HEK293T (cell line): ENCODE measurements at regions not wholly inside any gene's neighbourhood (a gene's known extent, or its start where the extent isn't known, plus 50 kb on each side); places are given as distances from the start of the nearest gene placed in this dataset.

Experiments
- CTCF ChIA-PET: fragments of 350-600 bp; formaldehyde crosslinking; extraction: SDS; loops from one replicate; lab custom pipeline; 2021; ENCODE audit warnings: antibody characterized with exemption, inconsistent platforms; lab: Yijun Ruan, JAX
- POLR2A ChIA-PET: fragments of 350-600 bp; formaldehyde crosslinking; extraction: SDS; loops from one replicate; lab custom pipeline; 2020; ENCODE audit warnings: antibody characterized with exemption, inconsistent platforms; lab: Yijun Ruan, JAX
- DNase-seq: peaks from one replicate; pipeline ENCODE4 v3.0.0; 2012; ENCODE audit warnings: mixed read lengths; ENCODE audit errors: extremely low spot score
- ARNT ChIP-seq: fragments of 450-650 bp; IDR thresholded peaks from 2 replicates; pipeline ENCODE4 v1.6.1; 2017; ENCODE audit warnings: mild to moderate bottlenecking
- BHLHE40 ChIP-seq: fragments of 450-650 bp; IDR thresholded peaks from 2 replicates; pipeline ENCODE4 v1.6.1; 2016; ENCODE audit warnings: mild to moderate bottlenecking, moderate library complexity, borderline replicate concordance
- CTBP1 ChIP-seq: fragments of 450-650 bp; IDR thresholded peaks from 2 replicates; pipeline ENCODE4 v1.6.1; 2016; ENCODE audit warnings: borderline replicate concordance
- ELF4 ChIP-seq: fragments of 450-650 bp; IDR thresholded peaks from 2 replicates; pipeline ENCODE4 v1.6.1; 2017; ENCODE audit warnings: antibody characterized with exemption
- FOXA1 ChIP-seq: fragments of 450-650 bp; IDR thresholded peaks from 2 replicates; pipeline ENCODE4 v1.6.1; 2016; ENCODE audit warnings: mild to moderate bottlenecking
- FOXK2 ChIP-seq: fragments of 450-650 bp; IDR thresholded peaks from 2 replicates; pipeline ENCODE4 v1.6.1; 2016; ENCODE audit warnings: mild to moderate bottlenecking
- FOXM1 ChIP-seq: fragments of 450-650 bp; IDR thresholded peaks from 2 replicates; pipeline ENCODE4 v1.6.1; 2017; ENCODE audit warnings: mild to moderate bottlenecking, borderline replicate concordance
- HDGF ChIP-seq: fragments of 450-650 bp; IDR thresholded peaks from 2 replicates; pipeline ENCODE4 v1.6.1; 2017; ENCODE audit warnings: antibody characterized with exemption, borderline replicate concordance
- L3MBTL2 ChIP-seq: fragments of 450-650 bp; conservative IDR thresholded peaks from 2 replicates; pipeline ENCODE4 v1.6.1; 2016; ENCODE audit warnings: mild to moderate bottlenecking
- LEF1 ChIP-seq: fragments of 450-650 bp; IDR thresholded peaks from 2 replicates; pipeline ENCODE4 v1.6.1; 2017; ENCODE audit warnings: mild to moderate bottlenecking, borderline replicate concordance
- NFRKB ChIP-seq: fragments of 450-650 bp; IDR thresholded peaks from 2 replicates; pipeline ENCODE4 v1.6.1; 2016; ENCODE audit warnings: mild to moderate bottlenecking, moderate library complexity
- SP1 ChIP-seq: fragments of 450-650 bp; IDR thresholded peaks from 2 replicates; pipeline ENCODE4 v1.6.1; 2017
- SUZ12 ChIP-seq: fragments of 450-650 bp; IDR thresholded peaks from 2 replicates; pipeline ENCODE4 v1.6.1; 2016; ENCODE audit warnings: mild to moderate bottlenecking
- TARDBP ChIP-seq: fragments of 450-650 bp; IDR thresholded peaks from 2 replicates; pipeline ENCODE4 v1.6.1; 2016
- ZNF384 ChIP-seq: fragments of 450-650 bp; IDR thresholded peaks from 2 replicates; pipeline ENCODE4 v1.6.1; 2016
- TF ChIP-seq, protein P1 (sequence below): fragments of 450-650 bp; IDR thresholded peaks from 2 replicates; pipeline ENCODE4 v1.6.1; 2016

GRCh38 chr2:42879121-42879705 lies 86.8 kb upstream of the HAAO start:
- DNase-seq, result no peak
- ChIA-PET CTCF (no interaction called here), POLR2A (no interaction called here)
- TF ChIP-seq SP1 (no peak), FOXM1 (no peak), FOXK2 (no peak), ELF4 (no peak), L3MBTL2 (no peak), CTBP1 (no peak), FOXA1 (no peak), LEF1 (no peak), HDGF (no peak), TARDBP (no peak), SUZ12 (no peak), BHLHE40 (no peak), NFRKB (no peak), ZNF384 (no peak), ARNT (no peak)
- TF ChIP-seq, protein P1, sequence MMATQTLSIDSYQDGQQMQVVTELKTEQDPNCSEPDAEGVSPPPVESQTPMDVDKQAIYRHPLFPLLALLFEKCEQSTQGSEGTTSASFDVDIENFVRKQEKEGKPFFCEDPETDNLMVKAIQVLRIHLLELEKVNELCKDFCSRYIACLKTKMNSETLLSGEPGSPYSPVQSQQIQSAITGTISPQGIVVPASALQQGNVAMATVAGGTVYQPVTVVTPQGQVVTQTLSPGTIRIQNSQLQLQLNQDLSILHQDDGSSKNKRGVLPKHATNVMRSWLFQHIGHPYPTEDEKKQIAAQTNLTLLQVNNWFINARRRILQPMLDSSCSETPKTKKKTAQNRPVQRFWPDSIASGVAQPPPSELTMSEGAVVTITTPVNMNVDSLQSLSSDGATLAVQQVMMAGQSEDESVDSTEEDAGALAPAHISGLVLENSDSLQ, result no peak

DNA sequence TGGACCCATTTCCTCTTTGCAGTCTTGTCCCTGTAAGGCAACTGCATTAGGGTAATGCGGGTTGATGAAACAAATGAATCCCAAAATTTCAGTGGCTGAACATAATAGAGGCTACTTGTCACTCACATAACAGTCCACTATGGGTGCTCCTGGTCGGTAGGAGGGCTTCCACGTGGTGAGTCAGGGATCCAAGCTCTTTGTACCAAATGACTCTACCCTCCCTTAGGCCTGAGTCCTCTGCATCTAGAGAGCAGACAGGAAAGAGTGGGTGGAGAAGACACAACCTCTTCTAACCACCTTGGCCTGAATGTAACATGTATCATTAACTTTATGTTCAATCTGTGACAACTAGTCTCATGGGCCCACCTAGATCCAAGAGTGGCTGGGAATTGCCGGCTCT lies 86.2 kb upstream of the HAAO start:
- TF ChIP-seq CTBP1 (no peak), SP1 (no peak), LEF1 (no peak), SUZ12 (no peak)
- ChIA-PET POLR2A (no interaction called here), CTCF (no interaction called here)
- no peak for DNase-seq

DNA sequence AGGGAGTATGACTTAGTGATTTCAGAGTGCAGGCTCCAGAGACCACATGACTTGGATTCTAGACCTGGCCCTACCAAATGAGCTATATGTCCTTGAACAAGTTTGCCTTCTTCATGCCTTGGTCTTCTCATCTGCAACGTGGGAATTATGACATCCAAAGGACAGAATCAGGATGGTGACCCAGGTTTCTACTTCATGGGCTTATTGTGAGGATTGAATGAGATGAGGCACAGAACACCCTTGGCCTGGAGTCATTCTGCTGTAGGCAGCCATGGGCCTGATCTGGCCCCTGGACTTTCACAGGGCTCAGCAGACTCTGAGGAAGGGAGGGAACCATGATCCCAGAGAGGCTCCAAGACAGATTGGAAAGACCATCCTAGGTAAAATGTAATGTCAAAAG lies 85.6 kb upstream of the HAAO start:
- ChIA-PET POLR2A (no interaction called here), CTCF (no interaction called here)
- DNase-seq, result no peak
- TF ChIP-seq, protein P1, result no peak
- no peak for TF ChIP-seq TARDBP
- no peak for TF ChIP-seq ARNT
- TF ChIP-seq BHLHE40, result no peak
- TF ChIP-seq SUZ12, result no peak
- no peak for TF ChIP-seq HDGF
- TF ChIP-seq FOXM1, result no peak
- TF ChIP-seq CTBP1, result no peak
- TF ChIP-seq L3MBTL2, result no peak

DNA sequence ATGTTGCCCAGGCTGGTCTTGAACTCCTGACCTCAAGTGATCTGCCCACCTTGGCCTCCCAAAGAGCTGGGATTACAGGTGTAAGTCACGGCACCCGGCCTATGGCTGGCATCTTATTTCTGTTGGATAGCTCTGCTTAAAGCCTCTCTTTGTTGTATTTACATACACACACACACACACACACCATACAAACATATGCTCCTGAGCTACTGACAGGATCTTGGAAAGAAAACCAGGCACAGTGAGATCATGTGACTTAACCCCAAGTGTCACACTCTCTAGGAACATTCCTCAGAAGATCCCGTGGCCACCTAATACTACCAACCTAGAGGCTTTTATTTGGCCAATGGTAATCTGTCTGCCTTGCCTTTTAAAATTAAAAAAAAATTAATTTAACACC lies 85.1 kb upstream of the HAAO start:
- POLR2A ChIA-PET, result no interaction called here
- no peak for DNase-seq
- TF ChIP-seq ZNF384, result no peak
- CTCF ChIA-PET, result no interaction called here

DNA sequence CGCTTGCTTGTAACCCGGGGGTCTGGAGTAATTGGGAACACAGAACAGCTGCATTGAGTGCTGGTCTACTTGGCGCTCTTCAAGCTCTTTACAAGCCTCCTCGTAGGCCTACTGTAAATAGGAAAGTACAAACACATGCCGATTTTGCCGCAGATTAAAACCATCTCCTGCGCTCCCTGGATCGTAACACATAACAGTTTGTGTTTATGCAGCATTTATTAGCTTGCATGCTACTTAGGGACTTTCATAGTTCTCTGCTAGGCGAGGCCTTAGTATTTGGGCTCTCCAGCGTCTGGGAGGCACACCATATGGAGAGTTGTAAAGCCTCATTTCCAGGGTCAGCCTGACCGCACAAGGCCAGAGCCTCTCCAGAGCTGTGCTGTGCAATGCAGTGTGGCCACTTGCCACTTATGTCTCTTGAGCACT lies 84.0 kb upstream of the HAAO start:
- TF ChIP-seq SP1 (no peak), LEF1 (no peak), NFRKB (no peak), TARDBP (no peak), L3MBTL2 (no peak), CTBP1 (no peak), FOXK2 (no peak), SUZ12 (no peak), BHLHE40 (no peak), ARNT (no peak)
- TF ChIP-seq, protein P1, result no peak
- ChIA-PET CTCF (interaction anchor here (0.7 kb wide), 2 partner anchors 66 to 600 kb away, joined by 3 to 4 read pairs; no protein-coding TSS in a partner anchor), POLR2A (no interaction called here)
- DNase-seq, result no peak

DNA sequence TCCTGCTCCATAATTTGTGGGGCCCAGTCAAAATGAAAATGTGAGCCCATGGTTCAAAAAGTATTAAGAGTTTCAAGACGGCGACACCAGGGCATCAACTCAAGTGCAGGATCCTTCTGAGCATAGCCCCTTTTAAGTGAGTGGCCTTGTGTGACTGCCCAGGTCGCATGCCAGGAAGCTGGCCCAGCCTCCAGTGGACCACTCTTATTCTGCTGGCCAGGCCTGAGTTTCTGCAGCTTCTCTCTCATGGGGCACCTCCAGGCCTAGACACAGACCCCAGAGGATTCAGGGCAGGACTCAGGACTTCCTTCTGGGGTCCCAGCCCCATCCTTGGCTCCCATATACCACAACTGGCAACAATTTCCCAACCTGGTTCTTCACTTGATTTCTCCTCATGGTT lies 83.5 kb upstream of the HAAO start:
- POLR2A ChIA-PET, result no interaction called here
- CTCF ChIA-PET, result no interaction called here
- no peak for TF ChIP-seq ZNF384
- TF ChIP-seq FOXK2, result no peak
- no peak for TF ChIP-seq CTBP1
- no peak for TF ChIP-seq LEF1
- TF ChIP-seq ELF4, result no peak
- TF ChIP-seq NFRKB, result no peak
- TF ChIP-seq L3MBTL2, result no peak
- TF ChIP-seq TARDBP, result no peak
- no peak for TF ChIP-seq FOXA1
- TF ChIP-seq ARNT, result no peak
- no peak for TF ChIP-seq FOXM1
- no peak for TF ChIP-seq SP1
- no peak for TF ChIP-seq HDGF
- no peak for TF ChIP-seq SUZ12
- TF ChIP-seq BHLHE40, result no peak
- TF ChIP-seq, protein P1, result no peak

More for the DNA sequence above, 83.5 kb upstream of the HAAO start:
- no peak for DNase-seq
